SH-SY5Y (cell line): ENCODE measurements at regions not wholly inside any gene's neighbourhood (a gene's known extent, or its start where the extent isn't known, plus 50 kb on each side); places are given as distances from the start of the nearest gene placed in this dataset.

ENCODE experiments used
- GATA2 ChIP-seq: IDR thresholded peaks from 2 replicates; pipeline ENCODE4 v1.6.1; 2011; ENCODE audit warnings: mild to moderate bottlenecking, low read depth, low read length
- GATA3 ChIP-seq: IDR thresholded peaks from 2 replicates; pipeline ENCODE4 v1.6.1; 2011; ENCODE audit warnings: low read depth, mild to moderate bottlenecking, low read length, moderate library complexity

- TF ChIP-seq GATA3: no peak
- TF ChIP-seq GATA2: no peak
Observed at GRCh38 chr20:5481872-5482271, 128.9 kb downstream of the GPCPD1 start.
